HS-27A (cell line): ENCODE measurements at regions not wholly inside any gene's neighbourhood (a gene's known extent, or its start where the extent isn't known, plus 50 kb on each side); places are given as distances from the start of the nearest gene placed in this dataset.
"Not testable (repeated sequence)": the region's sequence is repeated elsewhere in the genome, so short reads cannot be mapped to it uniquely, and the experiment has no call there.

Source experiments
- DNase-seq: peaks from one replicate; pipeline ENCODE4 v3.0.0-alpha.2; 2012; ENCODE audit warnings: low read depth, missing footprints

DNA sequence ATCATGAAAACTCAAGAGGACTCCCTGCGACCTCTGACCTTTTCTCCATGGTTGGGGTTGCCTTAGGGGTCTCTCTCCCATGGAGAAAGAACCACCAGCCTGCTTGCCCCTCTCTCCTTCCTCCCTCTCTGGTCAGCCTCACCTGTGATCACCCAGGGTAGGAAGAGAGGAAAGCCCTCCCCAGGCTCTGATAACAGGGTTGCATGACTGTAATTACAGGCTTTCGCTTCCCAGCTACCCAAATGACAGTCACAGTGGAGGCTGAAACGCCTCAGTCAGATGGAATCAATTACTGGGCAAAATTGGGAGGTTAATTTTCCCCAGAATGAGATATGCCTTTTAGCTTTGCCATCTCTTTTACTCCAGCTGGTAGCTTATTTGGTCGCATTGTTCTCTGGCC lies 265.8 kb upstream of the SOX9 start:
- DNase-seq, result no peak

DNA sequence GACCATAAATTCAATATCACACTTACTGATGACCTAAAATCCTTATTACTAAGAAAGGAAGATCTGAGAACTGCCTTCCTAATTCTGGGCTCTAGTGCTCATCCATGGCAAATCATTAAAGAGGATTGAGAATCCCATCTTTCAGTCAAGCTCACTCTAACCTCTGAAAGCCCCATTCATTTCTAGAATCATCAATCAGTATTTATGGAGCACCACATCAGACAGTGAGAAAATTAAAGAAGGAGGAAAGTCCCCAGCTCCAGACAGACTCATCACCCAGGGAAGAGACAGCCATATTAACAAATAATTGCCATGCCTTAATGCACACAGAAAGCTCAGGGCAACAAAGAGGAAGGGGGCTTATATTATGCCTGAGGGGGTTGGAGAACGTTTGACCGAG lies 256.1 kb upstream of the SOX9 start:
- no peak for DNase-seq

DNA sequence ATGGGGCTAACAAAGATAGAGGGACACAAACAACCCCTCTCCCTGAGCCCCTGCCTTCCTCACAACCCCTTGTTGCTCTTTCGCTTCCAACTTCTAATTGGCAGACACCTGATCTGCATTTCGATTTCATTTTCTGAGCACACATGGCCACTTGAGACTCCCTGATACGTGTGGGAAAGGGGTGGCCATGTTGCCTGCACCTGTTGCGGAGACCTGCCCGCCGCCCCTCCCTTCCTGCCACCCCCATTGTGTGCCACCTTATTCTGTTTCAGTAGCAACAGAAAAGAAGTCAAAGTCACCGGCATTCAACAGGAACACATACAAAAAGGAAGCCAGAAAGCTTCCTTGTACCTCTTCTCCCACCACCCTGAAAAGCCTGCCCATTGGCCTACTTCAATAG lies 254.7 kb upstream of the SOX9 start:
- no peak for DNase-seq

DNA sequence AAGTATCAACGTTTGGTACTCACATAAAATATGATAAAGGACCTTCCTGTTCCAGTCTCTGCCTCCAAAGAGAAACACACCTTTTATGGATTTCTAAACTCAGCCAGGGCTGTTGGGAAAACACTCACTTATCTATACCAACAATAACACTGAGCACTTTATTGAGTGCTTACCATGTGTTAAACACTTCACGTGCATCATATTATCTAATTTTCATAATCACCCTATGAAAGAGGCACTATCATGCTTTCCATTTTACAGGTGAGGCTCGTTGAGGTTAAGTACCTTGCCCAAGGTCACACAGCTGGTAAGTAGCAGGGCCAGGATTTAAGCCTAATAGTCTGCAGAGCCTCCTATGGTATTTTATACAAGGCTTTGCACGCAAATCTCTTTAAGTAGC lies 251.5 kb upstream of the SOX9 start:
- DNase-seq, result no peak

DNA sequence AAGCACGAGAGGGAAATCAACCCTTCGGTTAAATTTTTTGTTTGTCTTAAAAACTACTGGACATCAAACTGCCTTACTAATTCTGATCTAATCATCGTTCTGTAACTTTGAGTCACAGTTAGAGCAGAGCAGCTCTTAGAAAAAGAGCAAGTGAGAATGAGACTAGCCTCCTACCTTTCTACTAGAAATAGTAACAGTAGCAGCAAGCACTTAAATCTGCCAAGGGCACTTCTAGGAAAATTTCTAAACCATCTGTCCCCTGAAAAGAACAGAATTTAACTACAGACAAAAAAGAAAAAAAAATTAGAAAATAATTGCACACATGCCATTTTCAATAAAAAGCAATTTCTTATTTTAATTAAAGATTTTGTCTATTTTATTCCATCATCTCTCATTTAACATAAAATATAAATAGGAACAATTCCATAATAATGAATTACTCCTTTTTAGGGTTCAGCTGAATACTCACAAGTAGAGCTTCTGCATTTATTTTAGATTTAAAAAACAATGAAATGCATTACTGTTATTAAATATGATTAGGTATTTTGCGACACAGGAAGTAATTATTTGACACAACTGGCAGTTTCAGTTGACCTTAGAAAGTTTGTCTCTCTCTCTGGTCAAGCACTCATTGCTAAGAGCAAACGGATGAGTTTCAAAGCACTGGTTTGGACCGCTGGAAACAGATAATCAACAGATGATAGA lies 250.8 kb upstream of the SOX9 start:
- DNase-seq, result no peak

- DNase-seq, result no peak
Measured at GRCh38 chr17:71870546-71870862, 250.3 kb upstream of the SOX9 start.

DNA sequence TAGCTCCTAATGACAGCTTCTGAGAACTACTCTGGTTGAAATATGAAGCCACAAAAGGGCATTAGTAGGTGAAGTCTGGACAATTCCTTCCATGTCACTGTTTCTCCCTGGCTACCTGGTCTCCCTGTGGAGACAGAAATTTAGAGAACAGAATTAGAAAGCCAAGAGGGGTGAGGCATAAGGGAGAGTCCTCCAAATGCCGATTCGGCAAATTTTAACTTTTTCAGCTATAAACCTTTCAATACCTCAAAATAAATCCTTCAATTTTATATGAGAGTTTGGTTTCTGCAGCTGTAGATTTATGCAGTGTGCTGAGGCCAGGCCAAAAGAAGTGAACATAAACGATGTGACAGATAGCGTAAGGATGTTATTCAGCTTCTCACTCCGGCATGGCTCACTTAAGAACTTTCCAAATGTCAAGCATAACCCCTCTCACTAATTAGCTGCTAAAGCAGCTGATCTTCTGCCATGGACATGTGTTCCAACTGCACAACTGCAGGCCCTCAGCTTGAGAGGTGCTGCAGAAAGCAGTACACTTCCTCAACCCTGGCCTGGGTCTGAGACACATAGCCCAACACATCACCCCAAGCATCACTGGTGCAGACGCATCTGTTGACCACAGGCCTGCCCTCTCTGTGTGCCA lies 247.9 kb upstream of the SOX9 start:
- DNase-seq, result no peak

GRCh38 chr17:71874773-71875172 lies 246.0 kb upstream of the SOX9 start:
- not testable (repeated sequence) for DNase-seq

GRCh38 chr17:71878271-71878670 lies 242.5 kb upstream of the SOX9 start:
- DNase-seq, result no peak

GRCh38 chr17:71878998-71879397 lies 241.8 kb upstream of the SOX9 start:
- no peak for DNase-seq

DNA sequence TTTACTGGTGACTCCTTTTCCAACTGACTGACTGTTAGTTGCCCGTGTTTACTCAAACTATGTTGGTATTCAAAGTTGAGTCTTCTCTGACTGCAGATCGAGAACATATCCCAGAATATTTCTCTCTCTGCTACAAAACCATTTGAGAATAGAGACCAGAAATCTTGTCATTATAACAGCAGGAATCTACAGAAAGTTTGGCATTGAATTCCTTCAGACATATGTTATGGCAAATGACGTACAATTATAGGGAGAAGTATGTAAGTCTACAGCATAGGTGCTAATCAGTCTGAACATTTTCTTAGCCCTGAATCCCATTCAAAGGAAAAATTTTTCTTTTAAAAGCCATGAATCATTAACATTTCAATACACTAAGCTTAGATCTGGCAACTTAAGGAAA lies 239.8 kb upstream of the SOX9 start:
- DNase-seq, result no peak

DNA sequence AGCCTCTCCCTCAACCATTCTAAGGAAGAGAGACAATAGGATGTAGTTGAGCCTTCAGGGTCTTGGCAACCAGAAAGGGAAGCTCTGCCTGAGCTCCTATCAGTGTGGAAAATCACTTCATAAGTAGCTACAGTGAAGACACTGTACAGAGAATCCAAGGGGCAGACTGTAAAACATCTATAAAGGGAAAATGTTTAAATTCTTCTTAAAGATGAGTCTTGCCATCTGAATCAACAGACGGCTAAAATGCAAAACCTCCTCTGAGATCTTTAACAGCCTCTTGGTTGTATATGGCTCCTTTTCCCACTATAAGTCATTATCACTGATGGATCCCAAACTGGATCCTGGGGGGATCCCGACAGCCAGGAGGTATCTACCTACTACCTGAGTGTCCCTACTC lies 239.2 kb upstream of the SOX9 start:
- DNase-seq, result no peak

DNA sequence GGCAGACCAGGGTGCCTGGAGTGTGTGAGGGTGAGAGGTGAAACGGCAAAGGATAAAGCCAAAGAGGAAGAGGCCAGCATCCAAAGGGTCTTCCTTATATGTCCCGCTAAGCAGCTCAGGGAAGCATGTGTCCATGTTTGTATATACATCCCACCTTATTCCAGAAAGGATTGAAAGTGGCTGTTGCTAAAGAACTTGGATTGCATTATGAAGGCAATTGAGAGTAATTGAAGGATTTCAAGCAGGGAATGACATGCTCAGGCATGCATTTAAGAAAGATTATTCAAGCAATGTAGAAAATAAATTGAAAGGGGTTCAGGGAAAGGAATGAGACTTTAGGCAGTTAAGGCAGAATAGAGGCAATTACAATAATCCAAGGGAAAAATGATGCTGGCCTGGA lies 237.6 kb upstream of the SOX9 start:
- DNase-seq, result no peak

DNA sequence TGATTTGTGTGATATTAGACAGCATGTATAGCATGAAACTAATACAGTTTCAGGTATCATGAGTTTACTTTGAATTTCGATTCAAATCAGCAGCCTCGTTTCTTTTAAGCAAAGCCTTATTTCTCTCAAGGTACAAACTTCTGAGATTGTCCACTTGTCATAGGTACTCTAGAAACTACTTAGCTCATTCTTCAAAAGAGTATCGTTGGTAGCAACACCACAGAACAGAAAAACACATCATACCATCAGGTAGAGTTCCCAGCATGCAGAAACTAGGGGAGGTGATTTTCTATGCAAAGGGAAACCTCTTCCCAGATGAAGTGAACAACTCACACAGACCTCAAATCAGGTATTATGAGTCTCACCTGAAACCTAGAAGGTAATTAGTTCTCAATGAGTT lies 237.0 kb upstream of the SOX9 start:
- no peak for DNase-seq

DNA sequence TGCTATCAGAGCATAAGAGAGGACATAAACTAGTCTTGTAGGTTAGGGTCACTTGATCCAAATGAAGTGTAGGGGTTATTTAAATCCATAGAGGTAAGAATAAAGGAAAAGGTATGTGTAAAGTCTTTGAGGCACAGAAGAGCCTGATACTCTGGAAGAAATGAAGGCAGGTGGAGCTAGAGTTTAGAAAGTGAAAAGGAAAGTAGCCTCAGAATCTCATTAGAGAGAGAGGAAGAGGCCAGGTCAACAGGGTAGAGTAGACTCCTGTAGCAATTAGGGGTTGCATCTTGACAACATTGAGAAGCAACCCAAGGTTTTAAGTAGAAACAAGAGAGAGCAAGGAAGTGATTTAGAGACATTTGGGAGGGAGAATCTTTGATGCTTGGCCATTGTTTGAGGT lies 235.2 kb upstream of the SOX9 start:
- no peak for DNase-seq

DNA sequence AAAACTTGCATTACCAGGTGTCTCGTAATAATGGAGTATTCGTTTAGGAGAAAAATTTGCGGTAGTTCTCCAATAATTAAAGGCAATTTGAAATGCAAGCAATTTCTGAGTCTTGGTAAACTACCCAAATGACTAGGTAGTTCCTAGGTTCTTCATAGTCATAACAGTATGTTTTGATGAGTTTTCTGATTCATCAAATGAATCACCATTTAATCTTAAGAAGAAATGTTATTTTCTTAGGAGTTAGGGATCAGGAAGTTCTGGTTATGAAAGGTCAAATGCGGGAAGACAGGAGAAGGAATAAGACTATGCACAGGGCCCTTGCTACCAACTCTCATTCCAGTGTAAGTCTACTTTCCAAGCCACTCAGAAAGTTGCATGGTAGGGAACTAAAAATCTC lies 221.5 kb upstream of the SOX9 start:
- DNase-seq, result no peak

- DNase-seq, result no peak
Measured at GRCh38 chr17:71900621-71901229, 220.1 kb upstream of the SOX9 start.

DNA sequence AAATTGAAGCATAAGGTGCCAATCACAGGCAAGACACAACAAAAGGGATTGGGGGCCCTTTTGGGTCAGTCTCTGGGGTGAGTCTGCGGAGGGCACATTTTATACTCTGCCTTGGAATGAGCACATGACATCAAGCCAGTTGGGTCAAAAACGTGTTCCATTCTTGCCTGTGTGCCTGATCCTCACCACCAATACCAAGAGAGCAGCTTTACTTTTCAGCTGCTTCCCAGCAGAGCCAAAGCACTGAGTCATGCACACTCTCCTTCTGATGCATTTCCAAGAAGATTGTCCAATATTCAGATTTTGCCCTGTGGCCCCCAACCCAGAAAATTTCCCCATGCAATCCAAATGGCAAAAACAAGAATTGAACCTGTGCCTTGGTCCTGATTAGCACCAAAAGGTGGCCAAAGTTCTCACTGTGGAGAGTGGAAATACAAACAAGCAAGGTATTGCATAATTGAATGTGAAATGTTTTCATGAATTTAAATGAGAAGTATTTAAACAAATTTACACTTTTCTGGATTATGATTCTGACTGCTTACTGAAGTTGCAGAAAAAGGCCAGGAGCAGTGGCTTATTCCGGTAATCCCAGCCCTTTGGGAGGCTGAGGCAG lies 217.8 kb upstream of the SOX9 start:
- DNase-seq, result no peak

DNA sequence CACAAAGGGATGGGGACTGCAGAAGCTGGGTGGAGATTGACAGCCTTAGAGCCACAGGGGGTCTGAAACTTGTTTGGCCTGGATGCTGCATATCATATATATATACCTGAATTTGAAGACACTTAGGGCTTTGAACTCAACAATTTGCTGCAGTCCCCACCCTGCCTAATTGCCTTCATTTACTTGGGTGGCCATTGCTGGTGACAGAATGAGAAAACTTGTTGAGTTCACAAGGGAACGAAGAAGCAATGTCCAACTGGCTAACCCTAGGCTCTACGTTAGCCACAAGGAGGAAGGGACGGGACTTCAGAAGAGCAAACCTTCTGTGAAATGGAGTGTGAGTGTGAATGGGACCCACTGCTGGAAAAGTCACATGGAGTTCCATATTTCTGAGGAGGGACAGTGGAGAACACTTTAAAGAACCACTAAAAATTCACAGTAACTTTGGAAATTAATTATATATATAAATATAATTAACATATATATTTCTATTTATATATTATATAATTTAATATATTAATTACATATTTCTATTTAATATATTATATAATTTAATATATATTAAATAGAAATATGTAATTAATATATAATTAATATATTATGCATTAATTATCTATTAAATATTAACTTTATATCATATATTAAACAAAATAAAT lies 215.3 kb upstream of the SOX9 start:
- no peak for DNase-seq

- DNase-seq, result no peak
Measured at GRCh38 chr17:71909155-71909554, 211.7 kb upstream of the SOX9 start.

DNA sequence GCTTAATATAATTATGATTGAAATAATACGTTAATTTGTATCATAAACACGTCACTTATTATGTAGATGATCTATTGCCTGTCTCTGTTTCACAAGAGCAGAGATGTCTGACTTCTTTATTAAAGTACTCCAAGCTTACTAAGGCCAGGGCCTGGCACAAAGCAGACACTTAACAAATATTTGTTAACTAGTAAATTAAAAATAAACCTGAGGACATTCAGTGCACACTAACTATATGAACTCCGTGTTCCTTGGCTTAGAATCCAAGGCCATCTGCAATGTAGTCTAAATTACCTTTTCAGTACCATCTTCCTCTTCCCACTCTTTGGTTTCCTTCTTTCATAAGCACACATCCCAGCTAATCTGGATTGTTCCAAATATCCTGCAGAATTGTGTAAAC lies 210.8 kb upstream of the SOX9 start:
- DNase-seq, result no peak

GRCh38 chr17:71914042-71914441 lies 206.8 kb upstream of the SOX9 start:
- no peak for DNase-seq

DNA sequence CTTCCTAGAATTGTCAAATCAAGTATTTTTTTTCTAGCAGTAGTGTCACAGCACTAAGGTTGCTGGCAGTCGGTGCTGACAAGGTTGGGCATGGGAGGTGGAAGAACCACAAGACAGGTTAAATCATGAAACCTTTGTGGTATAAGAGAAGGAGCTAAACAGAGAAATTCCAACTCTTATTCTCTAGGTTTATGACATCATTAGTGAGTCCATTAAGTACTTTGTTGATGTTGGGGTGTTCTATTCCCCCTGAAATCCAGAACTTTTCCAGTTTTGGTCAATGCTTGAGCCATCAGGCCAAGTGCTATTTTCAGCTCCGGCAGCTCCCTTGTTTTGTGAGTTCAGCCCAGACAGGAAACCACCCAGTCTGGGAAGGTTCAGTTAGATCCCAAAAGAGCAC lies 206.0 kb upstream of the SOX9 start:
- DNase-seq, result no peak
